Neural cell (in vitro differentiated cells): ENCODE measurements at regions not wholly inside any gene's neighbourhood (a gene's known extent, or its start where the extent isn't known, plus 50 kb on each side); places are given as distances from the start of the nearest gene placed in this dataset.

Experiments used
- CTCF ChIP-seq: fragments of 450-650 bp; IDR thresholded peaks from 2 replicates; pipeline ENCODE4 v1.5.1; 2014; ENCODE audit warnings: antibody characterized with exemption, mild to moderate bottlenecking, moderate library complexity; ENCODE audit not compliant: poor library complexity, severe bottlenecking
- EP300 ChIP-seq: fragments of 450-650 bp; conservative IDR thresholded peaks from 2 replicates; pipeline ENCODE4 v1.6.1; 2014; ENCODE audit warnings: antibody characterized with exemption, mild to moderate bottlenecking, moderate library complexity; ENCODE audit not compliant: poor library complexity, severe bottlenecking
- EZH2 ChIP-seq: fragments of 200-600, 300-800 bp; shearing (Covaris generic), sonication (generic); IDR thresholded peaks from 2 replicates; pipeline ENCODE4 v1.6.1; 2014; ENCODE audit warnings: antibody characterized with exemption, low read length, borderline replicate concordance, mild to moderate bottlenecking; ENCODE audit not compliant: insufficient read depth, poor library complexity, severe bottlenecking
- MXI1 ChIP-seq: fragments of 450-650 bp; conservative IDR thresholded peaks from 2 replicates; pipeline ENCODE4 v1.6.1; 2014; ENCODE audit warnings: antibody characterized with exemption, mild to moderate bottlenecking; ENCODE audit not compliant: poor library complexity, severe bottlenecking
- POLR2AphosphoS5 ChIP-seq: IDR thresholded peaks from 2 replicates; pipeline ENCODE4 v1.6.1; 2012
- RAD21 ChIP-seq: fragments of 450-650 bp; conservative IDR thresholded peaks from 2 replicates; pipeline ENCODE4 v1.6.1; 2014; ENCODE audit warnings: antibody characterized with exemption, mild to moderate bottlenecking, moderate library complexity
- SMC3 ChIP-seq: fragments of 450-650 bp; conservative IDR thresholded peaks from 2 replicates; pipeline ENCODE4 v1.6.1; 2014; ENCODE audit warnings: antibody characterized with exemption, mild to moderate bottlenecking, moderate library complexity; ENCODE audit not compliant: poor library complexity
- TAF1 ChIP-seq: IDR thresholded peaks from 2 replicates; pipeline ENCODE4 v1.6.1; 2012; ENCODE audit warnings: low read depth

- TF ChIP-seq TAF1 (no peak), EP300 (no peak), CTCF (no peak), MXI1 (no peak), SMC3 (no peak), RAD21 (no peak), POLR2AphosphoS5 (no peak), EZH2 (no peak)
Measured at GRCh38 chr2:181130686-181131085, 150.3 kb downstream of the UBE2E3 start.
